GM12874 (cell line): ENCODE measurements at regions not wholly inside any gene's neighbourhood (a gene's known extent, or its start where the extent isn't known, plus 50 kb on each side); places are given as distances from the start of the nearest gene placed in this dataset.

ENCODE experiments used
- CTCF ChIP-seq: IDR thresholded peaks from 2 replicates; pipeline ENCODE4 v1.5.1; 2011; ENCODE audit warnings: low read depth, mild to moderate bottlenecking, control low read depth, low read length, moderate library complexity; ENCODE audit not compliant: insufficient read depth

DNA sequence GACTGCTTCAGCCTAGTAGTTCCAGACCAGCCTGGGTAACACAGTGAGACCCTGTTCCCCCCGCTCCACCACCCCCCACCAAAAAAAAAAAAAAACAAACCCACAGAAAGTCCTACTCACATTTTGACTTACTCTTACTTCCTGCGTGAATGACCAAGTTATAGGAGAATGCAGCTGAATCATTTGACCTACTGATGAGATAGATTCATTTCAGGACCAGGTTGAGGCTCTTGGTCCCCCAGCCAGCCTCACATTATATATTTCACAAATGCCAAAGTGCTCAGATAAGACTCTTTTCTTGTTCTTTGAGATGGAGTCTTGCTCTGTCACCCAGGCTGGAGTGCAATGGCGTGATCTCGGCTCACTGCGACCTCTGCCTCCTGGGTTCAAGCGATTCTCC is 70.2 kb downstream of the KLF5 start:
- TF ChIP-seq CTCF: no peak
